Heart left ventricle (tissue), 16 donors: ENCODE measurements at regions not wholly inside any gene's neighbourhood (a gene's known extent, or its start where the extent isn't known, plus 50 kb on each side); places are given as distances from the start of the nearest gene placed in this dataset.

Experiments used
- ATAC-seq, 4 donors: fragments of 200-7000 bp; cut with Tn5 transposase; one replicate each; pipeline ENCODE4 v1.9.1; 2020 to 2022; ENCODE audit warnings: moderate library complexity in 4 of 4, mild to moderate bottlenecking in 3 of 4, moderate number of reproducible peaks in 1 of 4
- DNase-seq, 5 donors: peaks; one replicate each; pipeline ENCODE4 v3.0.0-alpha.2; 2020
- H3K27ac ChIP-seq, 12 donors: fragments of 200-600 bp; sonication (generic) in 4 of 12; one replicate each; pipeline versions ENCODE4 v1.5.0 to v1.8.0; 2016 to 2022; ENCODE audit warnings: mild to moderate bottlenecking in 2 of 12
- H3K27me3 ChIP-seq, 9 donors: fragments of 200-600 bp; sonication (generic) in 2 of 9; one replicate each; pipeline versions ENCODE4 v1.5.1 to v1.8.0; 2016 to 2022; ENCODE audit warnings: mild to moderate bottlenecking in 3 of 9
- H3K36me3 ChIP-seq, 9 donors: fragments of 200-600 bp; sonication (generic) in 2 of 9; one replicate each; pipeline versions ENCODE4 v1.5.0 to v1.8.0; 2018 to 2022; ENCODE audit warnings: mild to moderate bottlenecking in 2 of 9
- H3K4me1 ChIP-seq, 12 donors: fragments of 200-600 bp; sonication (generic) in 4 of 12; one replicate each; pipeline versions ENCODE4 v1.5.0 to v1.8.0; 2016 to 2022; ENCODE audit warnings: mild to moderate bottlenecking in 3 of 12
- H3K4me3 ChIP-seq, 12 donors: fragments of 200-600 bp; sonication (generic) in 4 of 12; one replicate each; pipeline versions ENCODE4 v1.5.0 to v1.8.0; 2017 to 2022; ENCODE audit warnings: mild to moderate bottlenecking in 9 of 12, moderate library complexity in 4 of 12
- H3K9me3 ChIP-seq, 12 donors: fragments of 200-600 bp; sonication (generic) in 4 of 12; one replicate each; pipeline versions ENCODE4 v1.5.0 to v1.8.0; 2016 to 2022; ENCODE audit warnings: mild to moderate bottlenecking in 1 of 12
- CTCF ChIP-seq, 12 donors: fragments of 200-600 bp; sonication (generic) in 4 of 12; IDR thresholded peaks; one replicate each; pipeline versions ENCODE4 v1.5.0 to v1.8.0; 2018 to 2022; ENCODE audit warnings: antibody characterized with exemption in 12 of 12, mild to moderate bottlenecking in 5 of 12
- POLR2A ChIP-seq, 2 donors: fragments of 450-650 bp; IDR thresholded peaks; one replicate each; pipeline ENCODE4 v1.6.1; 2017; ENCODE audit warnings: antibody characterized with exemption in 2 of 2, mild to moderate bottlenecking in 2 of 2, moderate library complexity in 2 of 2
- WGBS, 4 donors: extraction: QIAGEN DNeasy Blood & Tissue Kit in 2 of 4; methylation state at CpG; one replicate each; pipeline versions ENCODE4 v1.1.5 to v1.1.7; 2013 to 2018; 5-methylcytosine and 5-hydroxymethylcytosine counted together
- intact Hi-C, 10 donors: fragments of 100-400 bp; cut with DNase I; formaldehyde crosslinking; loops; one replicate each; pipeline versions ENCODE4 v1.11.1 to v1.14.2; 2022
- donor health status: ischemic (EF 13 %, LVEDD 7.1; RV severe dilation, severe dysfunction).
- donor health status: healthy with polysubstance abuse.
- donor health status: DM: no; HTN: yes; CAD: no.
- donor health status: DM: no; HTN: no; CAD: no.
- donor health status: ischemic (EF 25% LVEDD 6.9; RV normal size, moderate dysfunction).
- donor health status: ischemic (EF 25% LVEDD 5.7; RV mildly dilated, moderate dysfunction).
- donor health status: healthy.
- donor health status: DM: yes; HTN: yes; CAD: no.
- donor health status: ischemic (EF 35%, LVEDD 5.7; RV mildly dilated, moderate dysfunction).
- donor health status: nonischemic (EF 11% LVEDD 7.7; RV severe dilation, severe dysfunction).
- donor health status: DM: yes; HTN: yes; CAD: no.
- donor health status: PGD.
- donor health status: ischemic (EF 29% LVEDD 5.4; RV normal size, mild dysfunction).
- donor health status: nonischemic (EF 23%, LVEDD 6.1; RV moderate dilation, normal function).

GRCh38 chr11:14579646-14580045 lies 59.5 kb upstream of the PSMA1 start:
- Histone ChIP-seq H3K4me1 (peaks cover 0 to 22% (median 7%) of the 10 kb centered on the region in 12 donors), H3K9me3 (peaks cover 0 to 9% (median 0%) of the 10 kb centered on the region in 12 donors), H3K4me3 (no peak overlapping the region), H3K36me3 (no peaks in the 10 kb centered on the region), H3K27ac (peak overlapping the region in 1 of 12 donors; percentile 65), H3K27me3 (no peaks in the 10 kb centered on the region)
- DNase-seq: no peak
- intact Hi-C loops: loop anchor here in 1 of 10 donors (5.0 kb wide), 1 partner anchor 37 kb away; no protein-coding TSS in a partner anchor
- TF ChIP-seq POLR2A (IDR thresholded peaks at IDR 0.05) (no peak), CTCF (IDR thresholded peaks at IDR 0.05) (no peak)
- no peak for ATAC-seq

GRCh38 chr11:14582793-14583192 lies 60.8 kb upstream of the PDE3B start:
- intact Hi-C loops: loop anchor here in 1 of 10 donors (5.0 kb wide), 1 partner anchor 40 kb away; no protein-coding TSS in a partner anchor
- peak in 2 of 5 donors; percentile 16 to 29 for DNase-seq
- 76 to 94% (median 87%) methylated on average over 6 of the region's 6 CpGs for WGBS, 4 donors
- Histone ChIP-seq H3K4me1 (peaks cover 0 to 22% (median 7%) of the 10 kb centered on the region in 12 donors), H3K9me3 (no peaks in the 10 kb centered on the region), H3K27me3 (no peaks in the 10 kb centered on the region), H3K36me3 (no peaks in the 10 kb centered on the region), H3K4me3 (no peak overlapping the region), H3K27ac (peak overlapping the region in 4 of 12 donors; percentile 11 to 63 (median 42))
- peak; percentile 45 to 69 (median 58) for ATAC-seq
- TF ChIP-seq CTCF (IDR thresholded peaks at IDR 0.05) (no peak), POLR2A (IDR thresholded peaks at IDR 0.05) (no peak)

- Histone ChIP-seq H3K4me3 (no peak overlapping the region), H3K36me3 (no peaks in the 10 kb centered on the region), H3K27me3 (no peaks in the 10 kb centered on the region), H3K27ac (peak overlapping the region in 4 of 12 donors; percentile 11 to 63 (median 42)), H3K9me3 (no peaks in the 10 kb centered on the region), H3K4me1 (peaks cover 0 to 15% (median 6%) of the 10 kb centered on the region in 12 donors)
- WGBS, 4 donors: 57 to 71% (median 69%) methylated on average over 8 of the region's 8 CpGs
- intact Hi-C loops: loop anchor here in 1 of 10 donors (5.0 kb wide), 1 partner anchor 41 kb away; no protein-coding TSS in a partner anchor
- TF ChIP-seq CTCF (IDR thresholded peaks at IDR 0.05) (no peak), POLR2A (IDR thresholded peaks at IDR 0.05) (no peak)
- peak in 3 of 5 donors; percentile 12 to 66 (median 48) for DNase-seq
- ATAC-seq: peak; percentile 57 to 89 (median 78)
Observed at GRCh38 chr11:14583252-14584034, 60.2 kb upstream of the PDE3B start.

- Histone ChIP-seq H3K4me1 (peaks cover 0 to 10% (median 2%) of the 10 kb centered on the region in 12 donors), H3K27me3 (no peaks in the 10 kb centered on the region), H3K36me3 (no peaks in the 10 kb centered on the region), H3K4me3 (no peak overlapping the region), H3K9me3 (no peaks in the 10 kb centered on the region), H3K27ac (peak overlapping the region in 2 of 12 donors; percentile 12 to 50)
- TF ChIP-seq POLR2A (IDR thresholded peaks at IDR 0.05): no peak
- TF ChIP-seq CTCF (IDR thresholded peaks at IDR 0.05): no peak
- DNase-seq (no peak), ATAC-seq (no peak)
- WGBS, 4 donors: 87 to 99% (median 96%) methylated on average over 3 of the region's 3 CpGs
- intact Hi-C loops: loop anchor here in 1 of 10 donors (5.0 kb wide), 1 partner anchor 42 kb away; no protein-coding TSS in a partner anchor
Observed at GRCh38 chr11:14584035-14584363, 59.6 kb upstream of the PDE3B start.
